ENCODE measurements at regions not wholly inside any gene's neighbourhood (a gene's known extent, or its start where the extent isn't known, plus 50 kb on each side); places are given as distances from the start of the nearest gene placed in this dataset.

DNA sequence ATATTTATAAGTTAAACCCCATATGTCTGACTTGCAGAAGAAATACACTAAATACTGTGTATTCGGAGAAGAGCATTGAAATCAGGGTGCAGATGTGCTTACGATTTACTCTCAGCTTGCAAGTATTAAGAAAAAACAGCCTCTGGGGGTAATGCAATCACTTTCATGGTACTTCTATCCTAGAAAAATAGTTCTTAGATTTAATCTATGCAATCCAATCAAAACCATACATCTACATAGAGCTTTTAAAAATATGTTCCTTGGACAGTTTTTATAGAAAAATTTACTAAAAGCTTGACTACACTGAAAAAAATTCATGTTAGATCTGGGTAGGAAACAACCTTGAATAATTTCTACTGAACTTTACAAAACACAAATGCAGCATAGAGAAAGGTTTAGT lies 890.3 kb upstream of the ADGRL2 start:
- TF ChIP-seq, protein P1, sequence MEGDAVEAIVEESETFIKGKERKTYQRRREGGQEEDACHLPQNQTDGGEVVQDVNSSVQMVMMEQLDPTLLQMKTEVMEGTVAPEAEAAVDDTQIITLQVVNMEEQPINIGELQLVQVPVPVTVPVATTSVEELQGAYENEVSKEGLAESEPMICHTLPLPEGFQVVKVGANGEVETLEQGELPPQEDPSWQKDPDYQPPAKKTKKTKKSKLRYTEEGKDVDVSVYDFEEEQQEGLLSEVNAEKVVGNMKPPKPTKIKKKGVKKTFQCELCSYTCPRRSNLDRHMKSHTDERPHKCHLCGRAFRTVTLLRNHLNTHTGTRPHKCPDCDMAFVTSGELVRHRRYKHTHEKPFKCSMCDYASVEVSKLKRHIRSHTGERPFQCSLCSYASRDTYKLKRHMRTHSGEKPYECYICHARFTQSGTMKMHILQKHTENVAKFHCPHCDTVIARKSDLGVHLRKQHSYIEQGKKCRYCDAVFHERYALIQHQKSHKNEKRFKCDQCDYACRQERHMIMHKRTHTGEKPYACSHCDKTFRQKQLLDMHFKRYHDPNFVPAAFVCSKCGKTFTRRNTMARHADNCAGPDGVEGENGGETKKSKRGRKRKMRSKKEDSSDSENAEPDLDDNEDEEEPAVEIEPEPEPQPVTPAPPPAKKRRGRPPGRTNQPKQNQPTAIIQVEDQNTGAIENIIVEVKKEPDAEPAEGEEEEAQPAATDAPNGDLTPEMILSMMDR (IDR thresholded peaks at IDR 0.05), result no peak
- H3K4me3 ChIP-seq, result no peak overlapping the region
- H3K9me3 ChIP-seq, result no peaks in the 10 kb centered on the region

DNA sequence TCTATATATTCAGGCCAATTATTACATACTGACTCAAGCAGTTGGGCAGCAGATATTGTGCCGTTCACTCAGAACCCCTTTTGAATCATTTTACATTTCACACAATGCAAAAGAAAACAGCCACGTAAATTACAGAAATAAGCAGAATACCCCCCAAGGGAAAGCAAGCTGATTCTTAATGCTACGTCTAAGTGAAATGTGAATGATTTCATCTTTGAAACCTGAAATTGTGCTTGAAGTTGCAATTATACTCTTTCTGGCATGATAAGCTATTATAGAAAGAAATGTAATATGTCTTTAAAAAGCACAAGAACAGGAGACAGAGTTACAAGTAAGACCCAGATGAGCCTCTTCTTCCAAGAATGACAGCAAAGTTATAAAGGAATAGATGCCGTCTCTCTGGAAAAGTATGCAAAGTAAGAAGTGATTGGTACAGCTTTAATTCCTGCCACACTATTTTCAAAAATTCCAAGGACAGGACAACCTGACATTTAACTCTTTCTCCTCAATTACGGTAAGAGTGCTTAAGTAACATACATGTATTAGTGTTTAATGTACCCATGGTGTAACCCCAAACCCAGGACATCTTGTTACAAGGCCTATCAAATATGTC lies 891.5 kb upstream of the ADGRL2 start:
- H3K4me1 ChIP-seq, result no peaks in the 10 kb centered on the region
- no peak overlapping the region for H3K27ac ChIP-seq
- H3K36me3 ChIP-seq, result no peaks in the 10 kb centered on the region
- H3K4me3 ChIP-seq, result no peak overlapping the region
- TF ChIP-seq, protein P1 (IDR thresholded peaks at IDR 0.05), result no peak
- no peaks in the 10 kb centered on the region for H3K9me3 ChIP-seq
- no peaks in the 10 kb centered on the region for H3K27me3 ChIP-seq
- DNase-seq (ENCODE audit: low spot score), result no peak

More for the DNA sequence above, 890.3 kb upstream of the ADGRL2 start:
- no peak for DNase-seq (ENCODE audit: low spot score)
- Histone ChIP-seq H3K27me3 (no peaks in the 10 kb centered on the region), H3K36me3 (no peaks in the 10 kb centered on the region), H3K27ac (no peak overlapping the region), H3K4me1 (no peaks in the 10 kb centered on the region)

- no peaks in the 10 kb centered on the region for H3K36me3 ChIP-seq
- H3K27me3 ChIP-seq, result no peaks in the 10 kb centered on the region
- H3K9me3 ChIP-seq, result peaks cover 0 to 3% of the 10 kb centered on the region in 2 donors
- H3K4me3 ChIP-seq, result no peak overlapping the region
- H3K27ac ChIP-seq, result no peak overlapping the region
- DNase-seq (ENCODE audit: low spot score), result no peak
- TF ChIP-seq, protein P1 (IDR thresholded peaks at IDR 0.05), result no peak
- peaks cover 0 to 9% of the 10 kb centered on the region in 2 donors for H3K4me1 ChIP-seq
Observed at GRCh38 chr1:80896781-80897356, 903.9 kb upstream of the ADGRL2 start.

GRCh38 chr1:80894921-80895320 lies 905.8 kb upstream of the ADGRL2 start:
- Histone ChIP-seq H3K27ac (no peak overlapping the region), H3K36me3 (no peaks in the 10 kb centered on the region), H3K4me3 (no peak overlapping the region), H3K4me1 (peaks cover 0 to 9% of the 10 kb centered on the region in 2 donors), H3K9me3 (no peaks in the 10 kb centered on the region), H3K27me3 (no peaks in the 10 kb centered on the region)
- TF ChIP-seq, protein P1 (IDR thresholded peaks at IDR 0.05), result no peak
- DNase-seq (ENCODE audit: low spot score), result no peak

DNA sequence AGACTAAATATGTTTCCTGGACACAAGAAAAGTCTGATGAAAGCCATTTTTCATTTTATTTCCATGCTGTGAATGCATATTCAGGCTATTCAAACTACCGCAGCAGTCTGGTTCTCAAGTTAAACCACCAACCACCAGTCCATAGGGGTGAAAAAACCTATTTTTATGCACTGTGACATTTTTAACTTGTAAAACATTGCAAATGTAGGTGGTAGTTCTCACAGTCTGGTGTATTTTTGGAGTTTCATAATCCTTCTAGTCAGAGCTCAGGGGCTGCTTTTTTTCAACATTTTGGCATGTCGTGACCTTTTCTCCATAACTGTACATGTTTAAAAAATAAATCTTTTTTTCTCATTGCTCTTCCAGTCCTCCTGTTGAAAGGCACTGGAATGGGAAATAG lies 907.6 kb upstream of the ADGRL2 start:
- peaks cover 0 to 9% of the 10 kb centered on the region in 2 donors for H3K4me1 ChIP-seq
- H3K36me3 ChIP-seq, result no peaks in the 10 kb centered on the region
- DNase-seq (ENCODE audit: low spot score), result no peak
- H3K9me3 ChIP-seq, result no peaks in the 10 kb centered on the region
- no peak overlapping the region for H3K27ac ChIP-seq
- TF ChIP-seq, protein P1 (IDR thresholded peaks at IDR 0.05), result no peak
- no peaks in the 10 kb centered on the region for H3K27me3 ChIP-seq
- no peak overlapping the region for H3K4me3 ChIP-seq

DNA sequence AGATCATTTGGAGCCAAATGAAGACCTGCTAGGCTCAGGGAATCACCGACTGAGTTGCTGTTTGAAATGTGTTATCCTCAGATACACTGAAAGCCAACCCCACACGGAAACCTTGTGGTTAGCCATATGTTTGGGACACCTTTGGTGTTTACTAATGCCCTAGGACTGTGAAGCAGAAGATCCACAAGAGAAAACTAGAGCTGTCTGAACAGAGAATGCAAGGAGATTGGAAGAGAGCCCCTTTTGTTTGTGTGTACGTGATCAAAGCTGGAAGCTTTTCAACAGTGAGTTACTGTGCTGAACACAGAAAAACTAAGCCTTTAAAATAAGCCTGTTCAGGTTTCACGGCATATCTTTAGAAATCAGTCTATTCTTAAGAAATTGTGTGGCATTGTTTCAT lies 908.2 kb upstream of the ADGRL2 start:
- H3K27ac ChIP-seq, result no peak overlapping the region
- peaks cover 0 to 9% of the 10 kb centered on the region in 2 donors for H3K4me1 ChIP-seq
- H3K4me3 ChIP-seq, result no peak overlapping the region
- H3K9me3 ChIP-seq, result no peaks in the 10 kb centered on the region
- H3K36me3 ChIP-seq, result no peaks in the 10 kb centered on the region
- no peak for DNase-seq (ENCODE audit: low spot score)
- TF ChIP-seq, protein P1 (IDR thresholded peaks at IDR 0.05), result no peak
- H3K27me3 ChIP-seq, result no peaks in the 10 kb centered on the region

Measured in right atrium auricular region (tissue), 2 donors.